Right lobe of liver (tissue), 6 donors: ENCODE measurements at regions not wholly inside any gene's neighbourhood (a gene's known extent, or its start where the extent isn't known, plus 50 kb on each side); places are given as distances from the start of the nearest gene placed in this dataset.

Experiments
- ATAC-seq, 4 donors: fragments of 200-7000 bp; cut with Tn5 transposase; one replicate each; pipeline ENCODE4 v1.9.1; 2020; ENCODE audit warnings: mild to moderate bottlenecking in 4 of 4, moderate library complexity in 4 of 4
- DNase-seq, 3 donors: peaks; one replicate each; pipeline ENCODE4 v3.0.0-alpha.2; 2020
- H3K27ac ChIP-seq, 3 donors: fragments of 200-600 bp; one replicate each; pipeline ENCODE4 v1.8.0; 2022
- H3K27me3 ChIP-seq, 2 donors: fragments of 200-600 bp; one replicate each; pipeline ENCODE4 v1.8.0; 2022
- H3K36me3 ChIP-seq, 4 donors: fragments of 200-600 bp; sonication (generic) in 1 of 4; one replicate each; pipeline versions ENCODE4 v1.5.1 to v1.8.0; 2017 to 2022; ENCODE audit warnings: control low read depth in 1 of 4
- H3K4me1 ChIP-seq, 4 donors: fragments of 200-600 bp; sonication (generic) in 1 of 4; one replicate each; pipeline versions ENCODE4 v1.5.1 to v1.8.0; 2017 to 2022; ENCODE audit warnings: control low read depth in 1 of 4
- H3K4me3 ChIP-seq, 3 donors: fragments of 200-600 bp; one replicate each; pipeline ENCODE4 v1.8.0; 2022
- H3K9me3 ChIP-seq, 4 donors: fragments of 200-600 bp; sonication (generic) in 1 of 4; one replicate each; pipeline versions ENCODE4 v1.5.1 to v1.8.0; 2017 to 2022; ENCODE audit warnings: control low read depth in 1 of 4
- POLR2A ChIP-seq: fragments of 450-650 bp; IDR thresholded peaks from one replicate; pipeline ENCODE4 v1.6.1; 2017; ENCODE audit warnings: antibody characterized with exemption, mild to moderate bottlenecking
- WGBS: methylation state at CpG from one replicate; pipeline ENCODE4 v1.1.6; 2018; ENCODE audit warnings: low coverage, low lambda C conversion rate; ENCODE audit not compliant: insufficient coverage; ENCODE audit errors: missing lambda C conversion rate; 5-methylcytosine and 5-hydroxymethylcytosine counted together
- intact Hi-C, 2 donors: fragments of 100-400 bp; cut with DNase I; formaldehyde crosslinking; loops; one replicate each; pipeline versions ENCODE4 v1.11.2 to v1.14.1; 2022
- TF ChIP-seq, protein P1 (sequence below), 4 donors: fragments of 200-600 bp in 3 of 4; fragments of 450-650 bp in 1 of 4; IDR thresholded peaks; one replicate each; pipeline versions ENCODE4 v1.5.1 to v1.8.0; 2016 to 2022; ENCODE audit warnings: antibody characterized with exemption in 4 of 4, mild to moderate bottlenecking in 2 of 4
- donor health status: DM: no; HTN: yes; CAD: no.
- donor health status: DM: no; HTN: no; CAD: no.
- donor health status: DM: no; HTN: no; CAD: no.
- donor health status: DM: no; HTN: yes; CAD: no.
- donor health status: DM: no; HTN: yes; CAD: no.

DNA sequence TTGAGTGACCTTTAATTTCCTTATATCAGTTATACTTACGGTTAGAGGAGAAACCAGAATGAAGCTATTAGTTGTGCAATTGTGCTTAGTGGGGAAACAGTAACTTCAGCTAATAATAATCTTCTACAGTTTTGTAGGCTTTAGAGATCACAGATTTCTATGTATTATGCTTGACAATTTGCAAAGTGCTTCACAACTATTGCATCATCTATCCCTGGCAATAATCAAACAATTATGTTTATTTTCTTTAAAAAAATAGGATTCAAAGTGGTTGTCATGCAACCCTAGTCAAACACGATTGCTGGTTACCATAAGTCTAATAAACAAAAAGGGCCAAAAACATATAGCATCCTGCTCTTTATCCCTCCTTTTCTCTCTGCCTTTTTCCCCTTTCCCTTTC, 530.3 kb downstream of the NXPH1 start:
- intact Hi-C loops, result no loop called here
- Histone ChIP-seq H3K27ac (no peak overlapping the region), H3K4me1 (no peaks in the 10 kb centered on the region), H3K27me3 (no peaks in the 10 kb centered on the region), H3K36me3 (no peaks in the 10 kb centered on the region), H3K9me3 (no peaks in the 10 kb centered on the region), H3K4me3 (no peak overlapping the region)
- DNase-seq (no peak), ATAC-seq (no peak)
- 47% methylated on average over 2 of the region's 2 CpGs for WGBS
- TF ChIP-seq, protein P1, sequence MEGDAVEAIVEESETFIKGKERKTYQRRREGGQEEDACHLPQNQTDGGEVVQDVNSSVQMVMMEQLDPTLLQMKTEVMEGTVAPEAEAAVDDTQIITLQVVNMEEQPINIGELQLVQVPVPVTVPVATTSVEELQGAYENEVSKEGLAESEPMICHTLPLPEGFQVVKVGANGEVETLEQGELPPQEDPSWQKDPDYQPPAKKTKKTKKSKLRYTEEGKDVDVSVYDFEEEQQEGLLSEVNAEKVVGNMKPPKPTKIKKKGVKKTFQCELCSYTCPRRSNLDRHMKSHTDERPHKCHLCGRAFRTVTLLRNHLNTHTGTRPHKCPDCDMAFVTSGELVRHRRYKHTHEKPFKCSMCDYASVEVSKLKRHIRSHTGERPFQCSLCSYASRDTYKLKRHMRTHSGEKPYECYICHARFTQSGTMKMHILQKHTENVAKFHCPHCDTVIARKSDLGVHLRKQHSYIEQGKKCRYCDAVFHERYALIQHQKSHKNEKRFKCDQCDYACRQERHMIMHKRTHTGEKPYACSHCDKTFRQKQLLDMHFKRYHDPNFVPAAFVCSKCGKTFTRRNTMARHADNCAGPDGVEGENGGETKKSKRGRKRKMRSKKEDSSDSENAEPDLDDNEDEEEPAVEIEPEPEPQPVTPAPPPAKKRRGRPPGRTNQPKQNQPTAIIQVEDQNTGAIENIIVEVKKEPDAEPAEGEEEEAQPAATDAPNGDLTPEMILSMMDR (IDR thresholded peaks at IDR 0.05), result no peak
- TF ChIP-seq POLR2A, result no peak

DNA sequence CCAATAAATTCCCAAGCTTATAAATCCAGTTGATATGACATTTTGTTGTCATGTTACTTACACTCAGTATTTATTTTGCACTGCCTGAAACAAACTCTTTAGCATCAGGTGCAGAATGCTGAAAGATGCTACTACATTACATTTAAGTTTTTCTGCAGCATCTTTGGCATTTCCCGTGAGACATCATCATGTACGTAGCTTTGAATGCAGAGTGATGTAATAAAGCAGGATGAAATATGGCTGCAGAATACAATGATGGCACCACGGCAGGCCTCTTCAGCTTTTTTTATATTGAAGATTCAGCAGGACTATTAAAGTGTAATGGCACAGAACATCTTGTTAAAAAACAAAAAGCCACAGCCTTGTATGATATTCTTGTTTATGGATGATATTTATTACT, 531.8 kb downstream of the NXPH1 start:
- H3K36me3 ChIP-seq, result no peaks in the 10 kb centered on the region
- H3K27me3 ChIP-seq, result no peaks in the 10 kb centered on the region
- intact Hi-C loops, result no loop called here
- no peaks in the 10 kb centered on the region for H3K4me1 ChIP-seq
- 89% methylated on average over 3 of the region's 3 CpGs for WGBS
- no peak overlapping the region for H3K27ac ChIP-seq
- no peak for DNase-seq
- H3K4me3 ChIP-seq, result no peak overlapping the region
- no peak for ATAC-seq
- no peaks in the 10 kb centered on the region for H3K9me3 ChIP-seq
- no peak for TF ChIP-seq POLR2A
- TF ChIP-seq, protein P1 (IDR thresholded peaks at IDR 0.05), result no peak

DNA sequence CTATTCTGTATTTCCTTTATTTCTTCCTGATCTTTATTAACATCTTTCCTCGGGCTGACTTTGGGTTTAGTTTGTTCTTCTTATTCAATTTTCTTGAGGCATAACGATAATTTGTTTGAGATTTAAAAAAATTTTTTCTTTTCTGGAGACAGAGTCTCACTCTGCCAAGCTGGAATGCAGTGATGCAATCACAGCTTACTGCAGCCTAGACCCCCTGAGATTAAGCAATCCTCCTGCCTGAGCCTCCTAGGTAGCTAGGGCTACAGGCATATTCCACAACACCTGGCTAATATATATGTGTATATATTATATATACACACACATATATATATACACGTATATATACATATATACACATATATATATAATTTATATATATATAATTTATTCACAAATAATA, 540.2 kb downstream of the NXPH1 start:
- DNase-seq, result no peak
- intact Hi-C loops, result no loop called here
- Histone ChIP-seq H3K27me3 (no peaks in the 10 kb centered on the region), H3K27ac (no peak overlapping the region), H3K4me1 (no peaks in the 10 kb centered on the region), H3K4me3 (no peak overlapping the region), H3K9me3 (no peaks in the 10 kb centered on the region), H3K36me3 (no peaks in the 10 kb centered on the region)
- ATAC-seq, result no peak
- 34% methylated on average over 3 of the region's 3 CpGs for WGBS
- no peak for TF ChIP-seq POLR2A
- TF ChIP-seq, protein P1 (IDR thresholded peaks at IDR 0.05), result no peak

DNA sequence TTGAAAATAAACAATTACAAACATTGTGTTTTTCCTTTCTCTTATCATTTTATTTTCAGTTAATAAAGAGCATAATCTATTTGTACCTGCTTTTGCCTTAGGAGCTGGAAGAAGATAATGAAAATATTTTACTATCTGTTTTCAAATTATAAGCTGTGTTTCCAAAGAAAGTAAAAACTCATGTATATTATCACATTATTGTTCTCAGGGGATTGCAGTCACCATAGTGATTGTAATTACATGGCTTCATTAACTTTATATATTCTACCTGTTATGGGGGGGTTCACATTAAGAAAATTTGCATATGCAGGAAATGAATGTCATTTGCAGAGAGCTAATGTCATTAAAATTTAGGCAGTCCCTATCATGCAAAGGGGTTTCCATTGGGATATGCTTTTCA, 542.3 kb downstream of the NXPH1 start:
- H3K27me3 ChIP-seq, result no peaks in the 10 kb centered on the region
- no peak for TF ChIP-seq POLR2A
- TF ChIP-seq, protein P1 (IDR thresholded peaks at IDR 0.05), result no peak
- no peaks in the 10 kb centered on the region for H3K36me3 ChIP-seq
- intact Hi-C loops, result no loop called here
- ATAC-seq (no peak), DNase-seq (no peak)
- no peaks in the 10 kb centered on the region for H3K9me3 ChIP-seq
- H3K27ac ChIP-seq, result no peak overlapping the region
- H3K4me3 ChIP-seq, result no peak overlapping the region
- H3K4me1 ChIP-seq, result no peaks in the 10 kb centered on the region

DNA sequence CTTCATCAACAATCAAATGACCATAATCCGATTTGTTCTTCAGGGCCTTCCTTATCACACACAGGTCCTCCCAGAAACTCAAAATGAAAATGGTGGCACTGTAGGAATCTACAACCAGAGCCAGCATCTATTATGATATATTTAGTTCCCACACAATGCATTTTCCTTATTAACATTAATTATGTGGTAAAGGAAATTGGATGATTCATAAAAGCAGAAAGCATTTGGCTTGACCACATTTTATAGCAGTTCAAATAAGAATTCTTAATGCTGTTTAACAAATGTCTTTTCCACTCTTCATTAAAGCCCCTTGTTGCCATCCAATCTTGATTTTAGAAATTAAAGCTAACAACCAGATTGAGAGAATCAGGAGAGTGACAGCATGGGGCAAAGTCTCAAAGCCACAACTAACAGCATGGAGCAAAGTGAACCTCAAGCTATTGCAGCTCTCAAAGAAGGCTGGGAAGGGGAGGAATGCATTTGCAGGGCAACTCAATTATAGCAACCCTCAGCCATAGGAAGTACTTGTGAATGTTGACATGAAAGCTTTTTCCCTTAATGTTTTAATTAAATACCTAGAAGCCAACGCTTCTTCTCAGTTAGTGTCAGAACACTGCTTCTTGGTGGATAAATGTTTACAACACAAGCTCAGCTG, 549.1 kb downstream of the NXPH1 start:
- H3K27me3 ChIP-seq, result no peaks in the 10 kb centered on the region
- H3K27ac ChIP-seq, result no peak overlapping the region
- intact Hi-C loops, result no loop called here
- H3K4me1 ChIP-seq, result no peaks in the 10 kb centered on the region
- 54% methylated on average over 2 of the region's 2 CpGs for WGBS
- DNase-seq (no peak), ATAC-seq (no peak)
- no peak overlapping the region for H3K4me3 ChIP-seq
- TF ChIP-seq, protein P1 (IDR thresholded peaks at IDR 0.05), result no peak
- TF ChIP-seq POLR2A, result no peak
- no peaks in the 10 kb centered on the region for H3K36me3 ChIP-seq
- no peaks in the 10 kb centered on the region for H3K9me3 ChIP-seq
